ENCODE measurements at regions not wholly inside any gene's neighbourhood (a gene's known extent, or its start where the extent isn't known, plus 50 kb on each side); places are given as distances from the start of the nearest gene placed in this dataset.

- no peak overlapping the region for H3K4me3 ChIP-seq (ENCODE audit: low read depth in 2 of 2, low read length in 1 of 2)
- POLR2A ChIA-PET = no interaction called here
- H2AFZ ChIP-seq (ENCODE audit: low read depth) = no peak overlapping the region
- no peaks in the 10 kb centered on the region for H3K79me2 ChIP-seq (ENCODE audit: insufficient read depth)
- no peaks in the 10 kb centered on the region for H3F3A ChIP-seq (replicated peaks; ENCODE audit: insufficient read depth)
- H3K9me2 ChIP-seq = no peaks in the 10 kb centered on the region
- no peak for DNase-seq
- peaks cover 0 to 16% of the 10 kb centered on the region in 2 experiments; a peak in 2 of 4 replicates for H3K4me1 ChIP-seq (ENCODE audit: control insufficient read depth in 1 of 2, insufficient read depth in 2 of 2, low read depth in 1 of 2, low read length in 1 of 2)
- no peak overlapping the region for H3K4me2 ChIP-seq
- no peak overlapping the region for H3K9ac ChIP-seq
- TF ChIP-seq ELF1 (IDR thresholded peaks at IDR 0.05) = no peak
- TF ChIP-seq SMC3 (IDR thresholded peaks at IDR 0.05; ENCODE audit: low read depth, low read length) = no peak
- TF ChIP-seq, protein P1, sequence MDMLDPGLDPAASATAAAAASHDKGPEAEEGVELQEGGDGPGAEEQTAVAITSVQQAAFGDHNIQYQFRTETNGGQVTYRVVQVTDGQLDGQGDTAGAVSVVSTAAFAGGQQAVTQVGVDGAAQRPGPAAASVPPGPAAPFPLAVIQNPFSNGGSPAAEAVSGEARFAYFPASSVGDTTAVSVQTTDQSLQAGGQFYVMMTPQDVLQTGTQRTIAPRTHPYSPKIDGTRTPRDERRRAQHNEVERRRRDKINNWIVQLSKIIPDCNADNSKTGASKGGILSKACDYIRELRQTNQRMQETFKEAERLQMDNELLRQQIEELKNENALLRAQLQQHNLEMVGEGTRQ (IDR thresholded peaks at IDR 0.05; ENCODE audit: borderline replicate concordance, low read depth, low read length) = no peak
- TF ChIP-seq USF1 (IDR thresholded peaks at IDR 0.05; ENCODE audit: borderline replicate concordance, low read depth) = no peak
- no peak for TF ChIP-seq EP300 (IDR thresholded peaks at IDR 0.05; ENCODE audit: borderline replicate concordance in 1 of 2, low read depth in 1 of 2, low read length in 1 of 2)
- no peak for TF ChIP-seq IRF3 (IDR thresholded peaks at IDR 0.05; ENCODE audit: low read depth, low read length)
- TF ChIP-seq FOSL2 (IDR thresholded peaks at IDR 0.05; ENCODE audit: borderline replicate concordance, low read depth) = peak; percentile 16; the same call in 1 of the 2 replicates
- TF ChIP-seq, protein P2, sequence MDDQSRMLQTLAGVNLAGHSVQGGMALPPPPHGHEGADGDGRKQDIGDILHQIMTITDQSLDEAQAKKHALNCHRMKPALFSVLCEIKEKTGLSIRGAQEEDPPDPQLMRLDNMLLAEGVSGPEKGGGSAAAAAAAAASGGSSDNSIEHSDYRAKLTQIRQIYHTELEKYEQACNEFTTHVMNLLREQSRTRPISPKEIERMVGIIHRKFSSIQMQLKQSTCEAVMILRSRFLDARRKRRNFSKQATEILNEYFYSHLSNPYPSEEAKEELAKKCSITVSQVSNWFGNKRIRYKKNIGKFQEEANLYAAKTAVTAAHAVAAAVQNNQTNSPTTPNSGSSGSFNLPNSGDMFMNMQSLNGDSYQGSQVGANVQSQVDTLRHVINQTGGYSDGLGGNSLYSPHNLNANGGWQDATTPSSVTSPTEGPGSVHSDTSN (IDR thresholded peaks at IDR 0.05) = no peak
- 0 out of 2 replicates have a peak, but pooled peaks have one; percentile 3 for TF ChIP-seq RAD21 (IDR thresholded peaks at IDR 0.05; ENCODE audit: low read length)
- no peak for TF ChIP-seq MAX (IDR thresholded peaks at IDR 0.05; ENCODE audit: low read depth)
- no peak for TF ChIP-seq JUND (IDR thresholded peaks at IDR 0.05)
- TF ChIP-seq YY1 (IDR thresholded peaks at IDR 0.05; ENCODE audit: low read depth) = no peak
- no peak overlapping the region for H3K27ac ChIP-seq (ENCODE audit: low read depth in 2 of 2, low read length in 1 of 2)
- 10% methylated on average over 1 of the region's 1 CpG for WGBS (ENCODE audit: low lambda C conversion rate)
- H3K9me3 ChIP-seq = no peaks in the 10 kb centered on the region
- H4K20me1 ChIP-seq (ENCODE audit: insufficient read depth) = no peaks in the 10 kb centered on the region
- CTCF ChIA-PET = interaction anchor here (1.3 kb wide), 1 partner anchor 19 kb away, joined by 4 read pairs; no protein-coding TSS in a partner anchor
- H3K36me3 ChIP-seq (replicated peaks in 1 of 2; ENCODE audit: control insufficient read depth in 1 of 2, insufficient read depth in 2 of 2, low read length in 1 of 2) = no peaks in the 10 kb centered on the region
- H3K27me3 ChIP-seq (ENCODE audit: insufficient read depth) = no peaks in the 10 kb centered on the region; the same call in 1 of the 2 replicates
Measured at GRCh38 chr3:23017801-23018200, 185.3 kb upstream of the UBE2E2 start.

- no peaks in the 10 kb centered on the region for H3K36me3 ChIP-seq (replicated peaks in 1 of 2; ENCODE audit: control insufficient read depth in 1 of 2, insufficient read depth in 2 of 2, low read length in 1 of 2)
- H2AFZ ChIP-seq (ENCODE audit: low read depth) = no peak overlapping the region
- no peaks in the 10 kb centered on the region for H3K79me2 ChIP-seq (ENCODE audit: insufficient read depth)
- H3K9me3 ChIP-seq = no peaks in the 10 kb centered on the region
- POLR2A ChIA-PET = no interaction called here
- CTCF ChIA-PET = no interaction called here
- H3K9me2 ChIP-seq = no peaks in the 10 kb centered on the region
- no peak overlapping the region for H3K4me2 ChIP-seq
- no peak overlapping the region for H3K27ac ChIP-seq (ENCODE audit: low read depth in 2 of 2, low read length in 1 of 2)
- H3K9ac ChIP-seq = no peak overlapping the region
- H3K27me3 ChIP-seq (ENCODE audit: insufficient read depth) = no peaks in the 10 kb centered on the region; the same call in 1 of the 2 replicates
- TF ChIP-seq EP300 (IDR thresholded peaks at IDR 0.05; ENCODE audit: borderline replicate concordance in 1 of 2, low read depth in 1 of 2, low read length in 1 of 2) (peak in 1 of 2 experiments; percentile 53; a peak in 2 of 4 replicates), EZH2phosphoT487 (IDR thresholded peaks at IDR 0.05; ENCODE audit: borderline replicate concordance, low read depth) (no peak), NRF1 (IDR thresholded peaks at IDR 0.05; ENCODE audit: low read depth, low read length) (no peak), ELF1 (IDR thresholded peaks at IDR 0.05) (no peak), RCOR1 (IDR thresholded peaks at IDR 0.05; ENCODE audit: low read length) (peak; percentile 25; the same call in 1 of the 2 replicates), FOXJ3 (CRISPR knock-in tag; IDR thresholded peaks at IDR 0.05) (0 out of 2 replicates have a peak, but pooled peaks have one; percentile 40), MXI1 (IDR thresholded peaks at IDR 0.05; ENCODE audit: low read depth, low read length) (no peak), RAD21 (IDR thresholded peaks at IDR 0.05; ENCODE audit: low read length) (0 out of 2 replicates have a peak, but pooled peaks have one; percentile 4), GATA2 (CRISPR knock-in tag; IDR thresholded peaks at IDR 0.05) (peak; percentile 67; the same call in 1 of the 2 replicates), NFIC (IDR thresholded peaks at IDR 0.05; ENCODE audit: borderline replicate concordance) (no peak), RXRA (IDR thresholded peaks at IDR 0.05; ENCODE audit: borderline replicate concordance, low read depth) (no peak), JUND (IDR thresholded peaks at IDR 0.05) (no peak)
- 29% methylated on average over 4 of the region's 4 CpGs for WGBS (ENCODE audit: low lambda C conversion rate)
- peaks cover 0 to 16% of the 10 kb centered on the region in 2 experiments; a peak in 2 of 4 replicates for H3K4me1 ChIP-seq (ENCODE audit: control insufficient read depth in 1 of 2, insufficient read depth in 2 of 2, low read depth in 1 of 2, low read length in 1 of 2)
- H4K20me1 ChIP-seq (ENCODE audit: insufficient read depth) = no peaks in the 10 kb centered on the region
- H3K4me3 ChIP-seq (ENCODE audit: low read depth in 2 of 2, low read length in 1 of 2) = no peak overlapping the region
- DNase-seq = peak; percentile 47
- no peaks in the 10 kb centered on the region for H3F3A ChIP-seq (replicated peaks; ENCODE audit: insufficient read depth)
Measured at GRCh38 chr3:23019596-23020300, 183.4 kb upstream of the UBE2E2 start.

Measured in SK-N-SH (cell line).